HepG2 (cell line): ENCODE measurements at regions not wholly inside any gene's neighbourhood (a gene's known extent, or its start where the extent isn't known, plus 50 kb on each side); places are given as distances from the start of the nearest gene placed in this dataset.
A peak's percentile ranks its signal among the peaks of the same experiment; 100 is the strongest.

Experiments used
- ZKSCAN5 ChIP-seq: sonication (generic); formaldehyde crosslinking; IDR thresholded peaks from 2 replicates; pipeline ENCODE4 v1.5.1; 2020; ENCODE audit warnings: mild to moderate bottlenecking, missing genetic modification reagents
- ZNF430 ChIP-seq: sonication (generic); formaldehyde crosslinking; IDR thresholded peaks from 2 replicates; pipeline ENCODE4 v1.9.0; 2021; ENCODE audit warnings: mild to moderate bottlenecking, missing genetic modification reagents
- ZNF557 ChIP-seq: sonication (generic); formaldehyde crosslinking; IDR thresholded peaks from 2 replicates; pipeline ENCODE4 v1.4.0; 2020; ENCODE audit warnings: missing genetic modification reagents
- ZNF615 ChIP-seq: sonication (generic); formaldehyde crosslinking; IDR thresholded peaks from 2 replicates; pipeline ENCODE4 v1.5.0; 2020; ENCODE audit warnings: mild to moderate bottlenecking, missing genetic modification reagents, borderline replicate concordance
- TF ChIP-seq, protein P1 (sequence below): sonication (generic); formaldehyde crosslinking; IDR thresholded peaks from 2 replicates; pipeline ENCODE4 v1.4.0; 2020; ENCODE audit warnings: missing genetic modification reagents
- TF ChIP-seq, protein P2 (sequence below): sonication (generic); formaldehyde crosslinking; IDR thresholded peaks from 2 replicates; pipeline ENCODE4 v1.4.0; 2020; ENCODE audit warnings: missing genetic modification reagents, mild to moderate bottlenecking, borderline replicate concordance
- TF ChIP-seq, protein P3 (sequence below): sonication (generic); formaldehyde crosslinking; IDR thresholded peaks from 2 replicates; pipeline ENCODE4 v1.8.0; 2022; ENCODE audit warnings: mild to moderate bottlenecking, missing genetic modification reagents, moderate library complexity
- TF ChIP-seq, protein P4 (sequence below), 2 experiments: sonication (generic) in 1 of 2; formaldehyde crosslinking in 1 of 2; IDR thresholded peaks; 2 replicates each; pipeline versions ENCODE4 v1.6.1 to v1.9.0; 2014 to 2022; ENCODE audit warnings: antibody characterized with exemption in 1 of 2, borderline replicate concordance in 1 of 2, inconsistent platforms in 1 of 2, low read depth in 1 of 2, missing genetic modification reagents in 1 of 2
- TF ChIP-seq, protein P5 (sequence below): IDR thresholded peaks from 2 replicates; pipeline ENCODE4 v1.6.1; 2016; ENCODE audit warnings: control low read depth
- TF ChIP-seq, protein P6 (sequence below): sonication (generic); formaldehyde crosslinking; IDR thresholded peaks from 2 replicates; pipeline ENCODE4 v1.4.0; 2020; ENCODE audit warnings: missing genetic modification reagents, borderline replicate concordance
- TF ChIP-seq, protein P7 (sequence below): sonication (generic); formaldehyde crosslinking; IDR thresholded peaks from 2 replicates; pipeline ENCODE4 v1.4.0; 2020; ENCODE audit warnings: missing genetic modification reagents

DNA sequence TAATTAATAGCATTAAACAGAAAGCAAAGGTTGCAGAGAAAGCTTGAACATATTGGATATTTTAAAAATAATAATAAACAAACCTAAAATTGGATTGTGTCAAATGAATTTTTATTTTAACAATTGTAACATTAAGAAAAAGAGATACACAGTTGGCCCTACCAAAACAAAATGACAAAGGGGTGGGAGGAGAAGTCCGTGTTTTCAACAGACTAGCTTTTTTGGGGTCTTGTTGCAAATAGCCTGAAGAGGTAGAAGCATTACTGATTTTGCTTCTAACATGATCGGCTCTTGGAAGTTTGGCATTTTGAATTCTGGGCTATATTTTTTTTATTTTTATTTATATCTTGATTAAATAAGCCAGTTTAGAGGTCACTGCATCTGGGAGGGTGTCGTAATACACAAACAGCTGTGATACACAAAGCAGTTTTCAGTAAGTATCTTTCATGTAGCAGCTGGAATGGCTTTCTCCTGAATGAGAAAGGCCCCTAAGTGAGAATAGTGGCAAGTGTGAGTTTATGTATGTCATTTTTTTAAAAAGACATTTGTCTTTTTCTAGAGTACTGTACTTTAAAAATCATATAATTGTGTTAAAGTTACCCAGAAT lies 85.5 kb upstream of the ZNF217 start (continued):
- TF ChIP-seq, protein P1, sequence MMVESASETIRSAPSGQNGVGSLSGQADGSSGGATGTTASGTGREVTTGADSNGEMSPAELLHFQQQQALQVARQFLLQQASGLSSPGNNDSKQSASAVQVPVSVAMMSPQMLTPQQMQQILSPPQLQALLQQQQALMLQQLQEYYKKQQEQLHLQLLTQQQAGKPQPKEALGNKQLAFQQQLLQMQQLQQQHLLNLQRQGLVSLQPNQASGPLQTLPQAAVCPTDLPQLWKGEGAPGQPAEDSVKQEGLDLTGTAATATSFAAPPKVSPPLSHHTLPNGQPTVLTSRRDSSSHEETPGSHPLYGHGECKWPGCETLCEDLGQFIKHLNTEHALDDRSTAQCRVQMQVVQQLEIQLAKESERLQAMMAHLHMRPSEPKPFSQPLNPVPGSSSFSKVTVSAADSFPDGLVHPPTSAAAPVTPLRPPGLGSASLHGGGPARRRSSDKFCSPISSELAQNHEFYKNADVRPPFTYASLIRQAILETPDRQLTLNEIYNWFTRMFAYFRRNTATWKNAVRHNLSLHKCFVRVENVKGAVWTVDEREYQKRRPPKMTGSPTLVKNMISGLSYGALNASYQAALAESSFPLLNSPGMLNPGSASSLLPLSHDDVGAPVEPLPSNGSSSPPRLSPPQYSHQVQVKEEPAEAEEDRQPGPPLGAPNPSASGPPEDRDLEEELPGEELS (CRISPR knock-in tag), result peak; percentile 39; the same call in 1 of the 2 replicates
- TF ChIP-seq ZNF557 (CRISPR knock-in tag) (no peak), ZNF615 (CRISPR knock-in tag) (no peak), ZNF430 (CRISPR knock-in tag) (no peak), ZKSCAN5 (CRISPR knock-in tag) (no peak)
- TF ChIP-seq, protein P2, sequence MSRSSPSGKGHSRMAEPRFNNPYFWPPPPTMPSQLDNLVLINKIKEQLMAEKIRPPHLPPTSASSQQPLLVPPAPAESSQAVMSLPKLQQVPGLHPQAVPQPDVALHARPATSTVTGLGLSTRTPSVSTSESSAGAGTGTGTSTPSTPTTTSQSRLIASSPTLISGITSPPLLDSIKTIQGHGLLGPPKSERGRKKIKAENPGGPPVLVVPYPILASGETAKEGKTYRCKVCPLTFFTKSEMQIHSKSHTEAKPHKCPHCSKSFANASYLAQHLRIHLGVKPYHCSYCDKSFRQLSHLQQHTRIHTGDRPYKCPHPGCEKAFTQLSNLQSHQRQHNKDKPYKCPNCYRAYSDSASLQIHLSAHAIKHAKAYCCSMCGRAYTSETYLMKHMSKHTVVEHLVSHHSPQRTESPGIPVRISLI (CRISPR knock-in tag), result no peak
- TF ChIP-seq, protein P3, sequence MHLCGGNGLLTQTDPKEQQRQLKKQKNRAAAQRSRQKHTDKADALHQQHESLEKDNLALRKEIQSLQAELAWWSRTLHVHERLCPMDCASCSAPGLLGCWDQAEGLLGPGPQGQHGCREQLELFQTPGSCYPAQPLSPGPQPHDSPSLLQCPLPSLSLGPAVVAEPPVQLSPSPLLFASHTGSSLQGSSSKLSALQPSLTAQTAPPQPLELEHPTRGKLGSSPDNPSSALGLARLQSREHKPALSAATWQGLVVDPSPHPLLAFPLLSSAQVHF (CRISPR knock-in tag), result no peak
- TF ChIP-seq, protein P4, sequence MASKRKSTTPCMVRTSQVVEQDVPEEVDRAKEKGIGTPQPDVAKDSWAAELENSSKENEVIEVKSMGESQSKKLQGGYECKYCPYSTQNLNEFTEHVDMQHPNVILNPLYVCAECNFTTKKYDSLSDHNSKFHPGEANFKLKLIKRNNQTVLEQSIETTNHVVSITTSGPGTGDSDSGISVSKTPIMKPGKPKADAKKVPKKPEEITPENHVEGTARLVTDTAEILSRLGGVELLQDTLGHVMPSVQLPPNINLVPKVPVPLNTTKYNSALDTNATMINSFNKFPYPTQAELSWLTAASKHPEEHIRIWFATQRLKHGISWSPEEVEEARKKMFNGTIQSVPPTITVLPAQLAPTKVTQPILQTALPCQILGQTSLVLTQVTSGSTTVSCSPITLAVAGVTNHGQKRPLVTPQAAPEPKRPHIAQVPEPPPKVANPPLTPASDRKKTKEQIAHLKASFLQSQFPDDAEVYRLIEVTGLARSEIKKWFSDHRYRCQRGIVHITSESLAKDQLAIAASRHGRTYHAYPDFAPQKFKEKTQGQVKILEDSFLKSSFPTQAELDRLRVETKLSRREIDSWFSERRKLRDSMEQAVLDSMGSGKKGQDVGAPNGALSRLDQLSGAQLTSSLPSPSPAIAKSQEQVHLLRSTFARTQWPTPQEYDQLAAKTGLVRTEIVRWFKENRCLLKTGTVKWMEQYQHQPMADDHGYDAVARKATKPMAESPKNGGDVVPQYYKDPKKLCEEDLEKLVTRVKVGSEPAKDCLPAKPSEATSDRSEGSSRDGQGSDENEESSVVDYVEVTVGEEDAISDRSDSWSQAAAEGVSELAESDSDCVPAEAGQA (IDR thresholded peaks at IDR 0.05; ENCODE audit: low read depth), result no peak
- TF ChIP-seq, protein P4 (CRISPR knock-in tag; IDR thresholded peaks at IDR 0.05; ENCODE audit: borderline replicate concordance), result no peak
- TF ChIP-seq, protein P5, sequence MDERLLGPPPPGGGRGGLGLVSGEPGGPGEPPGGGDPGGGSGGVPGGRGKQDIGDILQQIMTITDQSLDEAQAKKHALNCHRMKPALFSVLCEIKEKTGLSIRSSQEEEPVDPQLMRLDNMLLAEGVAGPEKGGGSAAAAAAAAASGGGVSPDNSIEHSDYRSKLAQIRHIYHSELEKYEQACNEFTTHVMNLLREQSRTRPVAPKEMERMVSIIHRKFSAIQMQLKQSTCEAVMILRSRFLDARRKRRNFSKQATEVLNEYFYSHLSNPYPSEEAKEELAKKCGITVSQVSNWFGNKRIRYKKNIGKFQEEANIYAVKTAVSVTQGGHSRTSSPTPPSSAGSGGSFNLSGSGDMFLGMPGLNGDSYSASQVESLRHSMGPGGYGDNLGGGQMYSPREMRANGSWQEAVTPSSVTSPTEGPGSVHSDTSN, result no peak
- TF ChIP-seq, protein P6, sequence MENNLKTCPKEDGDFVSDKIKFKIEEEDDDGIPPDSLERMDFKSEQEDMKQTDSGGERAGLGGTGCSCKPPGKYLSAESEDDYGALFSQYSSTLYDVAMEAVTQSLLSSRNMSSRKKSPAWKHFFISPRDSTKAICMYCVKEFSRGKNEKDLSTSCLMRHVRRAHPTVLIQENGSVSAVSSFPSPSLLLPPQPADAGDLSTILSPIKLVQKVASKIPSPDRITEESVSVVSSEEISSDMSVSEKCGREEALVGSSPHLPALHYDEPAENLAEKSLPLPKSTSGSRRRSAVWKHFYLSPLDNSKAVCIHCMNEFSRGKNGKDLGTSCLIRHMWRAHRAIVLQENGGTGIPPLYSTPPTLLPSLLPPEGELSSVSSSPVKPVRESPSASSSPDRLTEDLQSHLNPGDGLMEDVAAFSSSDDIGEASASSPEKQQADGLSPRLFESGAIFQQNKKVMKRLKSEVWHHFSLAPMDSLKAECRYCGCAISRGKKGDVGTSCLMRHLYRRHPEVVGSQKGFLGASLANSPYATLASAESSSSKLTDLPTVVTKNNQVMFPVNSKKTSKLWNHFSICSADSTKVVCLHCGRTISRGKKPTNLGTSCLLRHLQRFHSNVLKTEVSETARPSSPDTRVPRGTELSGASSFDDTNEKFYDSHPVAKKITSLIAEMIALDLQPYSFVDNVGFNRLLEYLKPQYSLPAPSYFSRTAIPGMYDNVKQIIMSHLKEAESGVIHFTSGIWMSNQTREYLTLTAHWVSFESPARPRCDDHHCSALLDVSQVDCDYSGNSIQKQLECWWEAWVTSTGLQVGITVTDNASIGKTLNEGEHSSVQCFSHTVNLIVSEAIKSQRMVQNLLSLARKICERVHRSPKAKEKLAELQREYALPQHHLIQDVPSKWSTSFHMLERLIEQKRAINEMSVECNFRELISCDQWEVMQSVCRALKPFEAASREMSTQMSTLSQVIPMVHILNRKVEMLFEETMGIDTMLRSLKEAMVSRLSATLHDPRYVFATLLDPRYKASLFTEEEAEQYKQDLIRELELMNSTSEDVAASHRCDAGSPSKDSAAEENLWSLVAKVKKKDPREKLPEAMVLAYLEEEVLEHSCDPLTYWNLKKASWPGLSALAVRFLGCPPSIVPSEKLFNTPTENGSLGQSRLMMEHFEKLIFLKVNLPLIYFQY (CRISPR knock-in tag), result no peak
- TF ChIP-seq, protein P7, sequence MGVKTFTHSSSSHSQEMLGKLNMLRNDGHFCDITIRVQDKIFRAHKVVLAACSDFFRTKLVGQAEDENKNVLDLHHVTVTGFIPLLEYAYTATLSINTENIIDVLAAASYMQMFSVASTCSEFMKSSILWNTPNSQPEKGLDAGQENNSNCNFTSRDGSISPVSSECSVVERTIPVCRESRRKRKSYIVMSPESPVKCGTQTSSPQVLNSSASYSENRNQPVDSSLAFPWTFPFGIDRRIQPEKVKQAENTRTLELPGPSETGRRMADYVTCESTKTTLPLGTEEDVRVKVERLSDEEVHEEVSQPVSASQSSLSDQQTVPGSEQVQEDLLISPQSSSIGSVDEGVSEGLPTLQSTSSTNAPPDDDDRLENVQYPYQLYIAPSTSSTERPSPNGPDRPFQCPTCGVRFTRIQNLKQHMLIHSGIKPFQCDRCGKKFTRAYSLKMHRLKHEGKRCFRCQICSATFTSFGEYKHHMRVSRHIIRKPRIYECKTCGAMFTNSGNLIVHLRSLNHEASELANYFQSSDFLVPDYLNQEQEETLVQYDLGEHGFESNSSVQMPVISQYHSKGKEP (CRISPR knock-in tag), result no peak
